RWPE2 (cell line): ENCODE measurements at regions not wholly inside any gene's neighbourhood (a gene's known extent, or its start where the extent isn't known, plus 50 kb on each side); places are given as distances from the start of the nearest gene placed in this dataset.

Source experiments
- ATAC-seq: fragments of 200-7000 bp; cut with Tn5 transposase; 3 replicates; pipeline ENCODE4 v1.9.1; 2021; ENCODE audit warnings: low read depth
- DNase-seq: peaks from one replicate; pipeline ENCODE4 v3.0.0-alpha.2; 2020; ENCODE audit warnings: low spot score
- H3K27ac ChIP-seq: fragments of 450-650 bp; 2 replicates; pipeline ENCODE4 v1.5.1; 2017; ENCODE audit warnings: mild to moderate bottlenecking; ENCODE audit not compliant: poor library complexity, severe bottlenecking
- H3K27me3 ChIP-seq: fragments of 250-450 bp; sonication (Bioruptor Pico); 2 replicates; pipeline ENCODE4 v1.5.1; 2021; ENCODE audit warnings: mild to moderate bottlenecking, moderate library complexity; ENCODE audit not compliant: insufficient read depth, poor library complexity, severe bottlenecking
- H3K36me3 ChIP-seq: fragments of 250-450 bp; sonication (Bioruptor Pico); 2 replicates; pipeline ENCODE4 v1.5.1; 2020; ENCODE audit warnings: low read depth, mild to moderate bottlenecking, moderate library complexity
- H3K4me1 ChIP-seq: fragments of 250-450 bp; sonication (Bioruptor Pico); 2 replicates; pipeline ENCODE4 v1.5.1; 2021; ENCODE audit warnings: mild to moderate bottlenecking, moderate library complexity; ENCODE audit not compliant: insufficient read depth, poor library complexity, severe bottlenecking
- H3K4me3 ChIP-seq: fragments of 250-450 bp; sonication (Bioruptor Pico); 2 replicates; pipeline ENCODE4 v1.5.1; 2021; ENCODE audit warnings: mild to moderate bottlenecking, moderate library complexity; ENCODE audit not compliant: severe bottlenecking
- H3K9me3 ChIP-seq: fragments of 250-450 bp; sonication (Bioruptor Pico); 2 replicates; pipeline ENCODE4 v1.5.1; 2021; ENCODE audit warnings: mild to moderate bottlenecking, moderate library complexity; ENCODE audit not compliant: severe bottlenecking
- TF ChIP-seq, protein P1 (sequence below): fragments of 450-650 bp; IDR thresholded peaks from one replicate; pipeline ENCODE4 v1.5.1; 2017; ENCODE audit warnings: mild to moderate bottlenecking, moderate library complexity; ENCODE audit not compliant: poor library complexity, severe bottlenecking

DNA sequence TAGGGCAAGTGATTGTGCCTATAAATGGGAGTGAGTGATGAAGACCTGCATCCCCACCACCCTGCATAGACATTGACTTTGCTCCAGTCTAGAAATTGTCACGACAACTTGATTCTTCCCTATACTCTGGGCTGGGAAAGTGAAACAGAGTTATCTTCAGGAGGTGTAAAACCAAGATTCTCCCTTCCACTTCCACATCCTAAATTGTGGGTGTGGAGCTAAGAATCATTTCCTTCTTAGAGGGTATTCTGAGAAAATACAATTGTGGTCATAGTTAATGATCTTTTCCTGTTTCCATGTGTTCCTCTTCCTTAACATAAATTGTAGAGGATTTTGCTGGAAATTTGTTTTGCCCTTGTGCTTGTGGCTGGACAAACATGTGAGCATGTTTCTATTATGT lies 96.8 kb upstream of the PJA2 start:
- H3K36me3 ChIP-seq = no peaks in the 10 kb centered on the region
- ATAC-seq (no peak), DNase-seq (no peak)
- H3K9me3 ChIP-seq = no peaks in the 10 kb centered on the region
- TF ChIP-seq, protein P1, sequence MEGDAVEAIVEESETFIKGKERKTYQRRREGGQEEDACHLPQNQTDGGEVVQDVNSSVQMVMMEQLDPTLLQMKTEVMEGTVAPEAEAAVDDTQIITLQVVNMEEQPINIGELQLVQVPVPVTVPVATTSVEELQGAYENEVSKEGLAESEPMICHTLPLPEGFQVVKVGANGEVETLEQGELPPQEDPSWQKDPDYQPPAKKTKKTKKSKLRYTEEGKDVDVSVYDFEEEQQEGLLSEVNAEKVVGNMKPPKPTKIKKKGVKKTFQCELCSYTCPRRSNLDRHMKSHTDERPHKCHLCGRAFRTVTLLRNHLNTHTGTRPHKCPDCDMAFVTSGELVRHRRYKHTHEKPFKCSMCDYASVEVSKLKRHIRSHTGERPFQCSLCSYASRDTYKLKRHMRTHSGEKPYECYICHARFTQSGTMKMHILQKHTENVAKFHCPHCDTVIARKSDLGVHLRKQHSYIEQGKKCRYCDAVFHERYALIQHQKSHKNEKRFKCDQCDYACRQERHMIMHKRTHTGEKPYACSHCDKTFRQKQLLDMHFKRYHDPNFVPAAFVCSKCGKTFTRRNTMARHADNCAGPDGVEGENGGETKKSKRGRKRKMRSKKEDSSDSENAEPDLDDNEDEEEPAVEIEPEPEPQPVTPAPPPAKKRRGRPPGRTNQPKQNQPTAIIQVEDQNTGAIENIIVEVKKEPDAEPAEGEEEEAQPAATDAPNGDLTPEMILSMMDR = no peak
- no peak overlapping the region for H3K4me3 ChIP-seq
- H3K27me3 ChIP-seq = no peaks in the 10 kb centered on the region
- H3K4me1 ChIP-seq = no peaks in the 10 kb centered on the region
- no peak overlapping the region for H3K27ac ChIP-seq

DNA sequence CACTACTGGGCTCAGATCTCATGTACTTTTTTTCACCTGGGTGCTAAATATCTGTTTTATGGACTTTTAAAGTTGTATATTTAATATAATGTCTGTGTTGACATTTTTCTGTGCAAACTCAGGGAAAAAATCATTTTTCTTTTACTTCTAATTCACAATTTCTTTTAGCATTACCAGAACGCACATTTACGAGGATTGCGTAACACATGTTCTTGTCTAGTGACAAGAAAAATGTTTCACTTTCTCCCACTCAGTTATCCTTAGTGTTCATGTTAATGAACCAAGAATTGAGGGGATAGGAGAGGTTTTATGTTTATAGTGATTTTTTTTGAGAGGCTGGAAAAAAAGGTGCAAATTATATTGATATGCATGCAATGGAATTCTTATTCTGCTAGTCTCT lies 86.3 kb upstream of the PJA2 start:
- H3K4me3 ChIP-seq = no peak overlapping the region
- TF ChIP-seq, protein P1 = no peak
- ATAC-seq = no peak
- peaks cover 3% of the 10 kb centered on the region for H3K27me3 ChIP-seq
- H3K36me3 ChIP-seq = no peaks in the 10 kb centered on the region
- no peaks in the 10 kb centered on the region for H3K4me1 ChIP-seq
- H3K9me3 ChIP-seq = no peaks in the 10 kb centered on the region
- DNase-seq = no peak
- H3K27ac ChIP-seq = no peak overlapping the region

DNA sequence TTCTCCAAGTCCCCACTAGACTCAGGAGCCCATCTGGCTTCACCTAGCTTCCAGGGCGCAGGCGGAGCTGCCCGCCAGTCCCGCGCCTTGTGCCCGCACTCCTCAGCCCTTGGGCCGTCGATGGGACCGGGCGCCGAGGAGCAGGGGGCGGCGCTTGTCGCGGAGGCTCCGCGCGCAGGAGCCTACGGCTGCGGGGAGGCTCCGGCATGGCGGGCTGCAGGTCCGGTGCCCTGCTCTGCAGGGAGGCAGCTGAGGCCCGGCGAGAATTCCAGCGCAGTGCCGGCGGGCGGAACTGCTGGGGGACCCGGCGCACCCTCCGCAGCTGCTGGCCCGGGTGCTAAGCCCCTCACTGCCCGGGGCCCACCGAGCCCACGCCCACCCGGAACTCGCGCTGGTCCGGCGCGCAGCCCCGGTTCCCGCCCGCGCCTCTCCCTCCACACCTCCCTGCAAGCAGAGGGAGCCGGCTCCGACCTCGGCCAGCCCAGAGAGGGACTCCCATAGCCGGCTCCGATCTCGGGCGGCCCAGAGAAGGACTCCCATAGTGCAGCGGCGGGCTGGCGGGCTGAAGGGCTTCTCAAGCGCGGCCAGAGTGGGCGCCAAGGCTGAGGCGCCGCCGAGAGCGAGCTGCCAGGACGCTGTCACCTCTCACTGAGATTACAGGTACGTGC lies 78.1 kb upstream of the PJA2 start:
- no peaks in the 10 kb centered on the region for H3K4me1 ChIP-seq
- H3K9me3 ChIP-seq = no peaks in the 10 kb centered on the region
- H3K27ac ChIP-seq = no peak overlapping the region
- no peak for ATAC-seq
- H3K36me3 ChIP-seq = no peaks in the 10 kb centered on the region
- H3K27me3 ChIP-seq = no peaks in the 10 kb centered on the region
- H3K4me3 ChIP-seq = no peak overlapping the region
- TF ChIP-seq, protein P1 = no peak
- no peak for DNase-seq

DNA sequence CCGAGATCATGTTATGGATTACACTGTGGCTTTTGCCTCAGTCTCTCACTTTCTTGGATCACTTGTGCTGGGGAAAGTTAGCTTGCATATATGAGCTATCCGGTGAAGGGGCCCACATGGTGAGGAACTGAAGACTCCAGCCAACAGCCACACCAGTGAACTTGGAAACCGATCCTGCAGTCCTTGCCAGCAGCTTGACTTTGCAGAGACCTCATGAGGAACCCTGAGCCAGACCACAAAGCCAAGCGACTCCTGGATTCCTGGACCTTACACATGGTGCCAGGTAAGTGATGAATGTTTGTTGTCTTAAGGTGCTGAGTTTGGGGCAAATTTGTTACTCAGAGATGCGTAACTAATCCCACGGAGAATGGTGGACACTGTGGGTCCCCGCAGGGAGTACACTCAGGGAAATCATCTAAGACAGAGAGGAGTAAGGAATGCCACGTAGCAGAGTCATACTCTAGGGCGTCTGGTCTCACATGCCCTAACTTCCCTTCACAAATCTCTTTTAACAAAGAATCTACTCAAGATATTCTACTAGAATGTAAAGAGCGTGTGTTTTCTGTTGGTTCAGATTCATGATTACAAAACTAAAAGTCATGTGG lies 76.5 kb upstream of the PJA2 start:
- H3K36me3 ChIP-seq = no peaks in the 10 kb centered on the region
- no peak overlapping the region for H3K4me3 ChIP-seq
- H3K27ac ChIP-seq = no peak overlapping the region
- no peaks in the 10 kb centered on the region for H3K4me1 ChIP-seq
- DNase-seq (no peak), ATAC-seq (no peak)
- H3K9me3 ChIP-seq = no peaks in the 10 kb centered on the region
- TF ChIP-seq, protein P1 = no peak
- no peaks in the 10 kb centered on the region for H3K27me3 ChIP-seq

DNA sequence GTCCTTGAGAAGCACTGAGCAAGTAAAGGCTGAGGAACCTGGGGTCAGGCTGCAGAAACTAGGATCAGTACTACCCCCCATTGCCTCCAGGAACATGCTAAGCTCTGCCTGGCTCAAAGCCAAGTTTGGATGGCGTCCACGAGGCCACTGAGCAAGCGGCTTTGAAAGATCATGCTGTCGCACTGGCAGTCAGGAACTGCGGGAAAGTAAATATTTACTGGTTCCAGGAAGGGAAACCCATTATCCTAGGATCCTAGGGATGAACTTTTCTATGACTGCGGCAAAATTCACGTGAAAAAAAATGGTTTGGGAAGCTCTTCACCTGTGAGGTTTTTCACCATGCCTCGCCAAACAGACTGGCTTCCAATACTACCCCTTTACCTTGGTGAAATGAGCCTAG lies 75.3 kb upstream of the PJA2 start:
- no peaks in the 10 kb centered on the region for H3K27me3 ChIP-seq
- no peaks in the 10 kb centered on the region for H3K36me3 ChIP-seq
- ATAC-seq = no peak
- DNase-seq = no peak
- TF ChIP-seq, protein P1 = no peak
- H3K27ac ChIP-seq = no peak overlapping the region
- no peak overlapping the region for H3K4me3 ChIP-seq
- no peaks in the 10 kb centered on the region for H3K4me1 ChIP-seq
- no peaks in the 10 kb centered on the region for H3K9me3 ChIP-seq
